ENCODE measurements at regions not wholly inside any gene's neighbourhood (a gene's known extent, or its start where the extent isn't known, plus 50 kb on each side); places are given as distances from the start of the nearest gene placed in this dataset.

- DNase-seq = no peak
Observed at GRCh38 chr2:196544906-196545433, 94.5 kb upstream of the CCDC150 start.

- no peak for DNase-seq
Observed at GRCh38 chr2:196546151-196546919, 93.2 kb upstream of the CCDC150 start.

- no peak for DNase-seq
Observed at GRCh38 chr2:196549052-196549451, 90.5 kb upstream of the CCDC150 start.

GRCh38 chr2:196551014-196551413 lies 88.5 kb upstream of the CCDC150 start:
- DNase-seq = no peak

- no peak for DNase-seq
Observed at GRCh38 chr2:196555161-196555560, 84.4 kb upstream of the CCDC150 start.

GRCh38 chr2:196555726-196556125 lies 83.8 kb upstream of the CCDC150 start:
- no peak for DNase-seq

GRCh38 chr2:196558497-196558896 lies 81.0 kb upstream of the CCDC150 start:
- DNase-seq = no peak

- DNase-seq = no peak
Observed at GRCh38 chr2:196563876-196564275, 75.6 kb upstream of the CCDC150 start.

- no peak for DNase-seq
Observed at GRCh38 chr2:196565106-196565765, 74.3 kb upstream of the CCDC150 start.

- no peak for DNase-seq
Observed at GRCh38 chr2:196565982-196566381, 73.5 kb upstream of the CCDC150 start.

GRCh38 chr2:196566961-196567666 lies 72.4 kb upstream of the CCDC150 start:
- no peak for DNase-seq

- no peak for DNase-seq
Observed at GRCh38 chr2:196568506-196568905, 71.0 kb upstream of the CCDC150 start.

- DNase-seq = no peak
Observed at GRCh38 chr2:196584903-196585302, 54.6 kb upstream of the CCDC150 start.

GRCh38 chr2:196586511-196586991 lies 53.0 kb upstream of the CCDC150 start:
- no peak for DNase-seq

GRCh38 chr2:196587056-196587455 lies 52.5 kb upstream of the CCDC150 start:
- DNase-seq = no peak

- DNase-seq = no peak
Observed at GRCh38 chr2:196587739-196588138, 51.8 kb upstream of the CCDC150 start.

- no peak for DNase-seq
Observed at GRCh38 chr2:196589419-196589818, 50.1 kb upstream of the CCDC150 start.

Data from NCI-H1930 (cell line).